ENCODE measurements at regions not wholly inside any gene's neighbourhood (a gene's known extent, or its start where the extent isn't known, plus 50 kb on each side); places are given as distances from the start of the nearest gene placed in this dataset.

GRCh38 chr2:45191976-45192375 is 182.7 kb upstream of the SIX2 start:
- no peak for TF ChIP-seq CTCF (IDR thresholded peaks at IDR 0.05; ENCODE audit: insufficient read depth, low read length)
- no peak for DNase-seq (ENCODE audit: low read depth in 1 of 2, low spot score in 1 of 2)
- Histone ChIP-seq H3K27ac (replicated peaks) (no peak overlapping the region), H3K4me3 (replicated peaks; ENCODE audit: insufficient read depth, low read length) (no peak overlapping the region), H3K27me3 (ENCODE audit: insufficient read depth, poor library complexity, severe bottlenecking) (no peaks in the 10 kb centered on the region)

GRCh38 chr2:45191146-45191863 is 182.1 kb upstream of the SIX2 start:
- Histone ChIP-seq H3K27ac (replicated peaks) (no peak overlapping the region), H3K27me3 (ENCODE audit: insufficient read depth, poor library complexity, severe bottlenecking) (no peaks in the 10 kb centered on the region), H3K4me3 (replicated peaks; ENCODE audit: insufficient read depth, low read length) (no peak overlapping the region)
- DNase-seq (ENCODE audit: low read depth in 1 of 2, low spot score in 1 of 2) = no peak
- TF ChIP-seq REST (IDR thresholded peaks at IDR 0.05; ENCODE audit: insufficient replicate concordance, low read depth) (no peak), CTCF (IDR thresholded peaks at IDR 0.05; ENCODE audit: insufficient read depth, low read length) (no peak), GABPA (IDR thresholded peaks at IDR 0.05; ENCODE audit: low read depth) (no peak), POLR2AphosphoS5 (IDR thresholded peaks at IDR 0.05; ENCODE audit: low read depth) (no peak), SPI1 (IDR thresholded peaks at IDR 0.05; ENCODE audit: borderline replicate concordance, low read depth) (no peak)

GRCh38 chr2:45190481-45190942 is 181.3 kb upstream of the SIX2 start:
- Histone ChIP-seq H3K4me3 (replicated peaks; ENCODE audit: insufficient read depth, low read length) (no peak overlapping the region), H3K27me3 (ENCODE audit: insufficient read depth, poor library complexity, severe bottlenecking) (no peaks in the 10 kb centered on the region), H3K27ac (replicated peaks) (no peak overlapping the region)
- DNase-seq (ENCODE audit: low read depth in 1 of 2, low spot score in 1 of 2) = no peak
- TF ChIP-seq GABPA (IDR thresholded peaks at IDR 0.05; ENCODE audit: low read depth) (no peak), CTCF (IDR thresholded peaks at IDR 0.05; ENCODE audit: insufficient read depth, low read length) (no peak), POLR2AphosphoS5 (IDR thresholded peaks at IDR 0.05; ENCODE audit: low read depth) (no peak), REST (IDR thresholded peaks at IDR 0.05; ENCODE audit: insufficient replicate concordance, low read depth) (no peak), SPI1 (IDR thresholded peaks at IDR 0.05; ENCODE audit: borderline replicate concordance, low read depth) (no peak)

GRCh38 chr2:45184606-45185005 is 175.4 kb upstream of the SIX2 start:
- Histone ChIP-seq H3K27ac (replicated peaks) (no peak overlapping the region), H3K4me3 (replicated peaks; ENCODE audit: insufficient read depth, low read length) (no peak overlapping the region), H3K27me3 (ENCODE audit: insufficient read depth, poor library complexity, severe bottlenecking) (no peaks in the 10 kb centered on the region)
- no peak for DNase-seq (ENCODE audit: low read depth in 1 of 2, low spot score in 1 of 2)
- no peak for TF ChIP-seq SPI1 (IDR thresholded peaks at IDR 0.05; ENCODE audit: borderline replicate concordance, low read depth)
- TF ChIP-seq CTCF (IDR thresholded peaks at IDR 0.05; ENCODE audit: insufficient read depth, low read length) = no peak
- TF ChIP-seq GABPA (IDR thresholded peaks at IDR 0.05; ENCODE audit: low read depth) = no peak
